ENCODE measurements at regions not wholly inside any gene's neighbourhood (a gene's known extent, or its start where the extent isn't known, plus 50 kb on each side); places are given as distances from the start of the nearest gene placed in this dataset.
A peak's percentile ranks its signal among the peaks of the same experiment; 100 is the strongest.
"Not testable (repeated sequence)": the region's sequence is repeated elsewhere in the genome, so short reads cannot be mapped to it uniquely, and the experiment has no call there.

DNA sequence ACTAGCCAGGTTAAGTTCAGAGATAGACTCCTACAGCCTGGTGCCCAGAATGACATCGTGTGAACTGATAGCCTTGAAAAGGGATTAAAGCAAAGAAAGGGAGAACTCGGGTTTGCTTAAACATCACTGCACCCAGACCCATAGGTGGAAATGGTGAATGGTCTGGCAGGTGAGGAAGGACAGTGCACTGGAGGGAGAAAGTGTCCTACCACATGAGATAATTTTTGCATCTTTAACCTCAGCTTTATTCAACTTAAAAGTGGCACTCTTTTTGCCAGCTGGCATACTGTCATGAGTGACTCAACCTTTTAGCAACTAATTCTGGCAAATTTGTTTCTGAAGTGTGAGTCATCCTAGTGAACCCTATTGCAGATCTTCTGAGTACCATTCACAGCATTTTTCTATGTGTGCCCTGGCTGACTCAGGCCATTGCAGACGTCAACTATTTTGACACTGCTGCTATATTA is 53.0 kb upstream of the DAPP1 start:
- in situ Hi-C loops (cut with HindIII; ENCODE audit: low pct_unique_long_range_greater_than_20kb, low sequenced_read_pairs) = no loop called here
- peak; percentile 50 for DNase-seq (ENCODE audit: low read depth)

DNA sequence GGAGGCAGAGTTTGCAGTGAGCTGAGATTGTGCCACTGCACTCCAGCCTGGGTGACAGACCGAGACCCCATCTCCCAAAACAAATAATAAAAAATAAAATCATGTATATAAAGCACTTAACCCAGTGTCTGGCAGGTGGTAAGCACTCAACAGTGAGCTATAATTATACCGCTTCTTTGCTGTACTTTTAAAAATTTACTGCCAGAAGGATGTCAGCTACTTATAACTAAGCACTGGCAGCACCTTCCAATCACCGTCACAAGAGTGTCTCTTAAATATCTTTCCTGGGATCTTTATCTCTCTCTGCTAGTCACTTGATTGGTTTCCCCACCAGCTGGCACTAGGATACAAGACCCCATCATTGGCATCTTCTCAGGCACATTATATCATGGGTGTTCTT is 53.9 kb upstream of the DAPP1 start:
- DNase-seq (ENCODE audit: low read depth) = no peak
- in situ Hi-C loops (cut with HindIII; ENCODE audit: low pct_unique_long_range_greater_than_20kb, low sequenced_read_pairs) = no loop called here

GRCh38 chr4:99759988-99760387 is 56.6 kb upstream of the DAPP1 start:
- no peak for DNase-seq (ENCODE audit: low read depth)
- in situ Hi-C loops (cut with HindIII; ENCODE audit: low pct_unique_long_range_greater_than_20kb, low sequenced_read_pairs) = no loop called here

DNA sequence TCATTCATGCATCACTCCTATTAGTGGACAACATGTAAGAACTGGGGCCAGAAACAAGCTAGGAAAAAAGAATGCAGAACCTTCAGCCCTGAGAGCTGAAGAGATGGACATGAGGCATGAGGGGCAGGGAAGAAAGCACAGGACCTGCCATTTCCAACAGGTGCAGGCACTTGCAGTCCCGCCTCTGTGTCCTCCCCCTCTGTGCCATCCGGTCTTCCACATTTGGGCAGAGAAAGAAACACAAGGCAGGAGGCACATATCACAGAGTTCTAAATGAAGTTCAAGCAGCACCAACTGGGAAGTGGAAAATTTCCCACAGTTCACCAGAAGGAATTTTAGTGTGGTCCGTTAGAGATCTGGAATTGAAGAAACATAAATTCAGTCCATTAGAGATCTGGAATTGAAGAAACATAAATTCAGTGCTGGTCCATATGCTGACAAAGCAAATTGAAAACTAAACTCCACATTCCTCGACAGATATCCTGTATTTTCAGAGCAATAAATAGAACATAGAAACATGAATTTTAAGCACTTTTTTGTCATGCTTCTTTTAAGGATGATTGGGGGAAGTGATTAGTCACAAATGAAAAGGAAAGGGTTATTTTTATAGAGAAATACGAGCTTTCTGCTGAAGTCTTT is 57.2 kb upstream of the DAPP1 start:
- DNase-seq (ENCODE audit: low read depth) = no peak
- in situ Hi-C loops (cut with HindIII; ENCODE audit: low pct_unique_long_range_greater_than_20kb, low sequenced_read_pairs) = no loop called here

GRCh38 chr4:99755223-99755944 is 61.2 kb upstream of the DAPP1 start:
- no peak for DNase-seq (ENCODE audit: low read depth)
- in situ Hi-C loops (cut with HindIII; ENCODE audit: low pct_unique_long_range_greater_than_20kb, low sequenced_read_pairs) = no loop called here

GRCh38 chr4:99754756-99755155 is 61.9 kb upstream of the DAPP1 start:
- in situ Hi-C loops (cut with HindIII; ENCODE audit: low pct_unique_long_range_greater_than_20kb, low sequenced_read_pairs) = no loop called here
- DNase-seq (ENCODE audit: low read depth) = no peak

- no peak for DNase-seq (ENCODE audit: low read depth)
Measured at GRCh38 chr4:99753931-99754330, 62.7 kb upstream of the DAPP1 start.

DNA sequence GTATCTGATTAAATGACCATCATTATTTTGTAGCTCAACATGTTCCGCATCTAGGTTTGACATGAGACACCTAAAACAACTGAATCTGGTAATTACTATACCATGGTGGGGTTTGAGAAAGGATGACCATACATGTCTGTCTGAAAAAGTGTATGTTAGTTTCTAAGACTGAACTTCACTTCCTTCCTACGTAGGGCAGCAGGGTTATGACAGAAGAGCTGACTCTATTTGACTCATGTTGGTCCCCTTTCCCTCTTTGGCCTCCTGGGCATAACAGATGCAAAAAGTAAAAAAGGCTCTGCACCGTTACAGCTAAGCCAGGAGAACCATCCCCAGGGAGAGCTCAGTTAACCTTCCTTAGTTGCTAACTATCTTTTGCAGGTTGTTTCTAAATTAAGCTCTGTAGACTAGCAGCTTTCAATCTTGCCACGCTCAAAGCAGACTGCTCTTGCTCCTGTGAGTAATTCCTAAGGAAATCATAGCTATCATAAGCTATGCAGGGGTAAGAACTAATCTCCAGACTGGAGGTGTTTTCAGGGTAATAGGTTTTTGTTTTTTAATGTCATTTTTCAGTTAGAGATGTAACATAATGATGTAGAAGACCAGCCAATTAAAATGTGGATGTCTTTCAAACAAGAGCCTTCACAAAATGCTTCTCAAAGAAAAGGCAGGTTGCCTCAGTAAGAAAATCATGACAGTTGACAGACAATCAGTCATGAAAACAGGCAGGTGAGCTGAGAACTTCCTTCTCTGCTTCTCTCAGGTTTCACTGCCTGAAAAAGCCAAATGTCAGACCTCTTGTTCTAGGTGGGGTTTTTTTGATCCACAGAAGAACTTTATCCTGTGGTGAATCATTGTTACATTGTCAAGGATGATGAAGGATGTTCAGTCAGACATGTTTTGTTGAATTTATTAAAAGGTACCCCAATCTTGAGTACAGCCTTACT is 66.9 kb upstream of the DAPP1 start:
- in situ Hi-C loops (cut with HindIII; ENCODE audit: low pct_unique_long_range_greater_than_20kb, low sequenced_read_pairs) = no loop called here
- DNase-seq (ENCODE audit: low read depth) = no peak

More at GRCh38 chr4:99753931-99754330, 62.7 kb upstream of the DAPP1 start:
- in situ Hi-C loops (cut with HindIII; ENCODE audit: low pct_unique_long_range_greater_than_20kb, low sequenced_read_pairs) = no loop called here

GRCh38 chr4:99746443-99746842 is 70.2 kb upstream of the DAPP1 start:
- in situ Hi-C loops (cut with HindIII; ENCODE audit: low pct_unique_long_range_greater_than_20kb, low sequenced_read_pairs) = no loop called here
- DNase-seq (ENCODE audit: low read depth) = no peak

DNA sequence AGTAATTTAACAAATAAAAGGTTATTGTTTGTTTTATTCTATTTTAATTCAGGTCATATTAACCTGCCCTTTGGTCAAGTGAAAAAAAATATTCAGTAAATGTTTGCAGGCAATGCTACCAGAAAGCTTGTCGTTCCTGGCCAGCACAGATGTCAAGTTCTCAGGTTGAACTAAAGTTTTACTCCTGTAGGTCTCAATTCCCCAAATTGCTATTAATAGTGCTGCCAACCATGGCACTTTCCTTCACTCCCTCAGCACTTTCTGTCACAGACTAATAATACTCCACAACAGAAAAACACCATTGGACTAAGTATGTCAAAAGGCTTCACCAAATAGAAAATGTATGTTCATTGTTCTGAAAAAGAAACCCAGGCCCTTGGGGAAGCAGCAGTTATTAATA is 79.2 kb upstream of the C4orf54 start:
- DNase-seq (ENCODE audit: low read depth) = no peak
- in situ Hi-C loops (cut with HindIII; ENCODE audit: low pct_unique_long_range_greater_than_20kb, low sequenced_read_pairs) = no loop called here

DNA sequence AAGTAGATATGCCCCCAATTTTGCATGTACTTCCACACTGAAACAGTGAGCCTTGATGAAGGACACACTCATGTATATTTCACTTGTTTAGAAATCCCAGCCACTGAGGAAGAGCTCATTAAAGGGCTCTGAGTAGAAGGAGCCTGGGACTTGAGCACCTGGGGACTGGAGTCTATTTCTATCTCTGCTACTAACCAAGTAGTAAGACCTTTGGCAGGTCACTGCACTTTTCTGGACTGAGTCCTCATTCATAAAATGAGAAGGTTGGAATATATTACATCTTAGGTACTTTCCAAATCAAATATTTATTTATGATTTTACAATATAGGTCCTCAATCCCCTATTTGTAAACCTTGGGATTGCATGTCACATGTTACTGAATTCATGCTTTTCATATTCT is 78.2 kb upstream of the C4orf54 start:
- no peak for DNase-seq (ENCODE audit: low read depth)
- in situ Hi-C loops (cut with HindIII; ENCODE audit: low pct_unique_long_range_greater_than_20kb, low sequenced_read_pairs) = no loop called here

DNA sequence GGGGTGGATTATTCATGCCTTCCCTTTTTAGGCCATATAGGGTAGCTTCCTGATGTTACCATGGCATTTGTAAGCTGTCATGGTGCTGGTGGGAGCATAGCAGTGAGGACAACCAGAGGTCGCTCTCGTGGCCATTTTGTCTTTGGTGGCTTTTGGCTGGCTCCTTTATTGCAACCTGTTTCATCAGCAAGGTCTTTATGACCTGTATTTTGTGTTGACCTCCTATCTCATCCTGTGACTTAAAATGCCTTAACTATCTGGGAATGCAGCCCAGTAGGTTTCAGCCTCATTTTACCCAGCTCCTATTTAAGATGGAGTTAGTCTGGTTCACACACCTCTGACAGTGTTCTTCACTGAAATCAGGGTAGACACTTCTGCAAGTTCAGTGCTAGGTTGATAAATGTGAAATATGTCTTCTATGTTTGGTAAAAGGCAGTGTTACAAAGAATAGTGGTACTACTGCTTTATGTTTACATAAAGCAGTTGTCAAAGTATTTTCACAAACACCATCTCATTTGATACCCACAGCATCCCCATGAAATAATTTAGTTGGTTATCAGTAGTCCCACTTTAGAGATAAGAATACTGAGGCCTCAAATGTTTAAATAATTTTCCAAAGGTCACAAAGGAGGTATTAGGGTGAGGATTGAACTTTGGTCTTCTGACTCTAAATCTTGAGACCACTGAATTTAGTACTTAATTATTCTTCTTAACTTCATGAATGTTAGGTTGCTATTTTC is 77.1 kb upstream of the C4orf54 start:
- DNase-seq (ENCODE audit: low read depth) = no peak
- in situ Hi-C loops (cut with HindIII; ENCODE audit: low pct_unique_long_range_greater_than_20kb, low sequenced_read_pairs) = no loop called here

- DNase-seq (ENCODE audit: low read depth); in situ Hi-C loops (cut with HindIII; ENCODE audit: low pct_unique_long_range_greater_than_20kb, low sequenced_read_pairs): not testable (repeated sequence)
Measured at GRCh38 chr4:99733455-99733854, 75.8 kb upstream of the C4orf54 start.

- in situ Hi-C loops (cut with HindIII; ENCODE audit: low pct_unique_long_range_greater_than_20kb, low sequenced_read_pairs) = no loop called here
- no peak for DNase-seq (ENCODE audit: low read depth)
Measured at GRCh38 chr4:99729186-99729585, 71.6 kb upstream of the C4orf54 start.

DNA sequence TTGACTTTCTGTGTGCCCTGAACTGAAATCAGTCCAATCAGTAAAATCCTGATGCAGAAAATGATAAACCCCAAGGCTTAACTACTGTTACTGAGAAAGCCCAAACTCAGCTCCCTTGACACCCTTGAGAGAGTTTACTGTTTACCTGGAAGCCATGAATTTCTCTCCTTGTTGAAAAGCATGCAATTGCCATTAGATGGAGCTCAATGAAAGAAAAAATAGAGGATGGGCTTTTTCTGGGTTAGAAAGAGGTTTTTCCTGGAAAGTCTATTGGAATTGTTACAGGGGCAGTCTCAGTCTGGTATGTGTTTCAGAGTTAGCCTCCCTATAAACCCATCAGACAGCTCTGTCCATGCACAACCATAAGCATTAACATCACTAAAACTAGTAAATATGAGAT is 66.4 kb upstream of the C4orf54 start:
- in situ Hi-C loops (cut with HindIII; ENCODE audit: low pct_unique_long_range_greater_than_20kb, low sequenced_read_pairs) = no loop called here
- no peak for DNase-seq (ENCODE audit: low read depth)

GRCh38 chr4:99723612-99724011 is 66.0 kb upstream of the C4orf54 start:
- DNase-seq (ENCODE audit: low read depth) = peak; percentile 82
- in situ Hi-C loops (cut with HindIII; ENCODE audit: low pct_unique_long_range_greater_than_20kb, low sequenced_read_pairs) = no loop called here

GRCh38 chr4:99722725-99723124 is 65.1 kb upstream of the C4orf54 start:
- in situ Hi-C loops (cut with HindIII; ENCODE audit: low pct_unique_long_range_greater_than_20kb, low sequenced_read_pairs) = no loop called here
- DNase-seq (ENCODE audit: low read depth) = no peak

DNA sequence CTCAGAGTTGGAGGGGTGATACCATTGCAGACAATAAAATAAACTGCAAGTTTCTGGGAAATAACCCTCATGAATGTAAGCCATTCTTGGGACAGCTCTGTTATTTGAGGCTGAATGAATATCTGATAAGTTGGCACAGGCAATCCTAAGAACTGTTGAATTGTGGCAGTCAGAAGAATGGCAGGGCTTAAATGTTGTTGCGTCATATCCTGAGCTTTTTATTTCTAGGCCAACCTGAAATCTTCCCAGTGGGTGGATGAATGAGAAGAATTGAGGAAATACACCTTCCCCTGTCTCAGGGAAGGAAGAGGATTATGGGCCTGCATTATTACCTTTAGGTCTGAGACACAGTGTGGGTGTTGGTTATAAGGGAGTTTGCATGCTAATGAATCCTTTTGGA is 64.4 kb upstream of the C4orf54 start:
- in situ Hi-C loops (cut with HindIII; ENCODE audit: low pct_unique_long_range_greater_than_20kb, low sequenced_read_pairs) = no loop called here
- no peak for DNase-seq (ENCODE audit: low read depth)

Measured in Caki2 (cell line).